Neutrophil (primary cell): ENCODE measurements at regions not wholly inside any gene's neighbourhood (a gene's known extent, or its start where the extent isn't known, plus 50 kb on each side); places are given as distances from the start of the nearest gene placed in this dataset.

Experiments used
- H3K27ac ChIP-seq: fragments of 200-600 bp; sonication (generic); 2 replicates; pipeline ENCODE4 v1.5.1; 2016; ENCODE audit warnings: mild to moderate bottlenecking, moderate library complexity
- H3K27me3 ChIP-seq: fragments of 200-600 bp; sonication (generic); 2 replicates; pipeline ENCODE4 v1.6.0; 2016; ENCODE audit warnings: mild to moderate bottlenecking
- H3K36me3 ChIP-seq: fragments of 200-600 bp; sonication (generic); 2 replicates; pipeline ENCODE4 v1.5.1; 2017
- H3K4me1 ChIP-seq, 2 experiments: fragments of 200-600 bp in 1 of 2; sonication (generic) in 1 of 2; 1 replicate in 1 of 2; 2 replicates in 1 of 2; pipeline versions ENCODE4 v1.5.1 to v1.6.1; 2013 to 2016; ENCODE audit warnings: low read depth in 1 of 2, low read length in 1 of 2, mild to moderate bottlenecking in 1 of 2, moderate library complexity in 1 of 2; ENCODE audit not compliant: control insufficient read depth in 1 of 2, insufficient read depth in 1 of 2
- H3K4me3 ChIP-seq, 2 experiments: fragments of 200-600 bp in 1 of 2; sonication (generic) in 1 of 2; 1 replicate in 1 of 2; 2 replicates in 1 of 2; pipeline ENCODE4 v1.5.1; 2013 to 2016; ENCODE audit warnings: low read depth in 1 of 2, low read length in 1 of 2, mild to moderate bottlenecking in 1 of 2, moderate library complexity in 1 of 2
- H3K9me3 ChIP-seq: fragments of 200-600 bp; sonication (generic); 2 replicates; pipeline ENCODE4 v1.5.1; 2016
- CTCF ChIP-seq: fragments of 200-600 bp; sonication (generic); IDR thresholded peaks from 2 replicates; pipeline ENCODE4 v1.5.1; 2016; ENCODE audit warnings: antibody characterized with exemption

- no peak overlapping the region for H3K4me3 ChIP-seq
- no peaks in the 10 kb centered on the region for H3K9me3 ChIP-seq
- H3K27me3 ChIP-seq, result no peaks in the 10 kb centered on the region
- H3K36me3 ChIP-seq, result no peaks in the 10 kb centered on the region
- H3K4me1 ChIP-seq, result no peaks in the 10 kb centered on the region
- no peak for TF ChIP-seq CTCF
- no peak overlapping the region for H3K27ac ChIP-seq
Measured at GRCh38 chrX:1910207-1910470, 295.3 kb downstream of the ASMT start.

- H3K4me1 ChIP-seq, result no peaks in the 10 kb centered on the region
- H3K27ac ChIP-seq, result no peak overlapping the region
- H3K4me3 ChIP-seq, result no peak overlapping the region
- no peaks in the 10 kb centered on the region for H3K9me3 ChIP-seq
- no peaks in the 10 kb centered on the region for H3K36me3 ChIP-seq
- H3K27me3 ChIP-seq, result no peaks in the 10 kb centered on the region
- TF ChIP-seq CTCF, result no peak
Measured at GRCh38 chrX:1911401-1912128, 296.7 kb downstream of the ASMT start.

GRCh38 chrX:1912193-1912592, 297.3 kb downstream of the ASMT start:
- Histone ChIP-seq H3K4me1 (no peaks in the 10 kb centered on the region), H3K27ac (no peak overlapping the region), H3K4me3 (no peak overlapping the region), H3K36me3 (no peaks in the 10 kb centered on the region), H3K27me3 (no peaks in the 10 kb centered on the region), H3K9me3 (no peaks in the 10 kb centered on the region)
- TF ChIP-seq CTCF, result no peak

GRCh38 chrX:1914606-1915365, 299.9 kb downstream of the ASMT start:
- no peaks in the 10 kb centered on the region for H3K4me1 ChIP-seq
- no peak overlapping the region for H3K27ac ChIP-seq
- H3K36me3 ChIP-seq, result no peaks in the 10 kb centered on the region
- no peaks in the 10 kb centered on the region for H3K27me3 ChIP-seq
- H3K9me3 ChIP-seq, result no peaks in the 10 kb centered on the region
- no peak for TF ChIP-seq CTCF
- H3K4me3 ChIP-seq, result no peak overlapping the region

GRCh38 chrX:1918780-1919179, 303.9 kb downstream of the ASMT start:
- no peaks in the 10 kb centered on the region for H3K36me3 ChIP-seq
- no peaks in the 10 kb centered on the region for H3K9me3 ChIP-seq
- H3K27ac ChIP-seq, result no peak overlapping the region
- H3K27me3 ChIP-seq, result peaks cover under 1% of the 10 kb centered on the region
- TF ChIP-seq CTCF, result no peak
- H3K4me1 ChIP-seq, result no peaks in the 10 kb centered on the region
- H3K4me3 ChIP-seq, result no peak overlapping the region
